Activated T-cell treated with anti-CD3 and anti-CD28 coated beads, Interleukin-2, amount 50 U/mL, for 24 hours (primary cell): ENCODE measurements at regions not wholly inside any gene's neighbourhood (a gene's known extent, or its start where the extent isn't known, plus 50 kb on each side); places are given as distances from the start of the nearest gene placed in this dataset.
A peak's percentile ranks its signal among the peaks of the same experiment; 100 is the strongest.

ENCODE experiments used
- DNase-seq: peaks from one replicate; pipeline ENCODE4 v3.0.0-alpha.2; 2020
- H3K27ac Mint-ChIP-seq: 2 replicates; pipeline ENCODE4 v1.8.0; 2020; ENCODE audit warnings: mild to moderate bottlenecking, mixed read lengths
- H3K27me3 Mint-ChIP-seq: 2 replicates; pipeline ENCODE4 v1.8.0; 2020; ENCODE audit warnings: mixed read lengths
- H3K36me3 Mint-ChIP-seq: 2 replicates; pipeline ENCODE4 v1.8.0; 2020; ENCODE audit warnings: low read depth, mixed read lengths
- H3K4me1 Mint-ChIP-seq: 2 replicates; pipeline ENCODE4 v1.8.0; 2020; ENCODE audit warnings: low read depth, mixed read lengths
- H3K4me3 Mint-ChIP-seq: 2 replicates; pipeline ENCODE4 v1.8.0; 2020; ENCODE audit warnings: mild to moderate bottlenecking, moderate library complexity, mixed read lengths
- H3K9me3 Mint-ChIP-seq: 2 replicates; pipeline ENCODE4 v1.8.0; 2020; ENCODE audit warnings: mixed read lengths

GRCh38 chr6:53744321-53744720 lies 50.5 kb upstream of the LRRC1 start:
- no peak for DNase-seq
- Mint-ChIP-seq H3K4me1 (peaks cover 15% of the 10 kb centered on the region), H3K27ac (no peak overlapping the region), H3K27me3 (no peaks in the 10 kb centered on the region), H3K4me3 (no peak overlapping the region), H3K36me3 (no peaks in the 10 kb centered on the region), H3K9me3 (no peaks in the 10 kb centered on the region)

- no peaks in the 10 kb centered on the region for H3K9me3 Mint-ChIP-seq
- H3K27me3 Mint-ChIP-seq = peaks cover 12% of the 10 kb centered on the region
- peaks cover 15% of the 10 kb centered on the region for H3K4me1 Mint-ChIP-seq
- H3K27ac Mint-ChIP-seq = peak overlapping the region; percentile 16
- peak overlapping the region; percentile 43 for H3K4me3 Mint-ChIP-seq
- peak; percentile 40 for DNase-seq
- no peaks in the 10 kb centered on the region for H3K36me3 Mint-ChIP-seq
Observed at GRCh38 chr6:53741034-53741823, 53.6 kb upstream of the LRRC1 start.

GRCh38 chr6:53737746-53738145 lies 57.1 kb upstream of the LRRC1 start:
- DNase-seq = no peak
- Mint-ChIP-seq H3K4me1 (peaks cover 34% of the 10 kb centered on the region), H3K27me3 (peaks cover 22% of the 10 kb centered on the region), H3K36me3 (no peaks in the 10 kb centered on the region), H3K27ac (no peak overlapping the region), H3K9me3 (no peaks in the 10 kb centered on the region), H3K4me3 (no peak overlapping the region)

- Mint-ChIP-seq H3K27ac (no peak overlapping the region), H3K27me3 (peaks cover 22% of the 10 kb centered on the region), H3K4me3 (no peak overlapping the region), H3K9me3 (no peaks in the 10 kb centered on the region), H3K4me1 (peaks cover 22% of the 10 kb centered on the region), H3K36me3 (no peaks in the 10 kb centered on the region)
- no peak for DNase-seq
Observed at GRCh38 chr6:53735896-53736295, 58.9 kb upstream of the LRRC1 start.

GRCh38 chr6:53734473-53735299 lies 60.1 kb upstream of the LRRC1 start:
- peaks cover 22% of the 10 kb centered on the region for H3K27me3 Mint-ChIP-seq
- H3K9me3 Mint-ChIP-seq = no peaks in the 10 kb centered on the region
- no peak for DNase-seq
- no peak overlapping the region for H3K27ac Mint-ChIP-seq
- H3K4me1 Mint-ChIP-seq = peaks cover 21% of the 10 kb centered on the region
- H3K4me3 Mint-ChIP-seq = no peak overlapping the region
- H3K36me3 Mint-ChIP-seq = no peaks in the 10 kb centered on the region

- no peak overlapping the region for H3K4me3 Mint-ChIP-seq
- peaks cover 28% of the 10 kb centered on the region for H3K4me1 Mint-ChIP-seq
- peaks cover 16% of the 10 kb centered on the region for H3K27me3 Mint-ChIP-seq
- H3K27ac Mint-ChIP-seq = no peak overlapping the region
- H3K9me3 Mint-ChIP-seq = no peaks in the 10 kb centered on the region
- no peaks in the 10 kb centered on the region for H3K36me3 Mint-ChIP-seq
- DNase-seq = no peak
Observed at GRCh38 chr6:53731866-53732636, 62.8 kb upstream of the LRRC1 start.

GRCh38 chr6:53730767-53731166 lies 64.0 kb upstream of the LRRC1 start:
- H3K4me1 Mint-ChIP-seq = peaks cover 24% of the 10 kb centered on the region

GRCh38 chr6:53728570-53729194 lies 63.1 kb upstream of the KLHL31 start:
- Mint-ChIP-seq H3K4me3 (no peak overlapping the region), H3K27me3 (peaks cover 20% of the 10 kb centered on the region), H3K4me1 (peaks cover 10% of the 10 kb centered on the region), H3K9me3 (no peaks in the 10 kb centered on the region), H3K36me3 (no peaks in the 10 kb centered on the region), H3K27ac (no peak overlapping the region)
- peak; percentile 60 for DNase-seq

More at GRCh38 chr6:53730767-53731166, 64.0 kb upstream of the LRRC1 start:
- Mint-ChIP-seq H3K9me3 (no peaks in the 10 kb centered on the region), H3K27ac (no peak overlapping the region), H3K36me3 (no peaks in the 10 kb centered on the region), H3K4me3 (no peak overlapping the region), H3K27me3 (peaks cover 14% of the 10 kb centered on the region)
- no peak for DNase-seq

- no peak overlapping the region for H3K27ac Mint-ChIP-seq
- peaks cover 20% of the 10 kb centered on the region for H3K27me3 Mint-ChIP-seq
Observed at GRCh38 chr6:53727748-53728147, 62.2 kb upstream of the KLHL31 start.

GRCh38 chr6:53725791-53726575 lies 60.4 kb upstream of the KLHL31 start:
- Mint-ChIP-seq H3K4me3 (no peak overlapping the region), H3K27ac (no peak overlapping the region), H3K9me3 (no peaks in the 10 kb centered on the region)

More at GRCh38 chr6:53727748-53728147, 62.2 kb upstream of the KLHL31 start:
- no peaks in the 10 kb centered on the region for H3K36me3 Mint-ChIP-seq
- no peak for DNase-seq
- peaks cover 10% of the 10 kb centered on the region for H3K4me1 Mint-ChIP-seq
- H3K9me3 Mint-ChIP-seq = no peaks in the 10 kb centered on the region
- no peak overlapping the region for H3K4me3 Mint-ChIP-seq

GRCh38 chr6:53724501-53724900 lies 58.9 kb upstream of the KLHL31 start:
- Mint-ChIP-seq H3K36me3 (no peaks in the 10 kb centered on the region), H3K9me3 (no peaks in the 10 kb centered on the region), H3K4me1 (peaks cover 9% of the 10 kb centered on the region), H3K27ac (no peak overlapping the region), H3K4me3 (no peak overlapping the region), H3K27me3 (peaks cover 20% of the 10 kb centered on the region)
- DNase-seq = no peak

More at GRCh38 chr6:53725791-53726575, 60.4 kb upstream of the KLHL31 start:
- peak; percentile 85 for DNase-seq
- H3K4me1 Mint-ChIP-seq = peaks cover 8% of the 10 kb centered on the region
- H3K36me3 Mint-ChIP-seq = no peaks in the 10 kb centered on the region
- peaks cover 20% of the 10 kb centered on the region for H3K27me3 Mint-ChIP-seq

- H3K9me3 Mint-ChIP-seq = no peaks in the 10 kb centered on the region
- no peak overlapping the region for H3K27ac Mint-ChIP-seq
- no peaks in the 10 kb centered on the region for H3K36me3 Mint-ChIP-seq
- H3K4me1 Mint-ChIP-seq = peaks cover 13% of the 10 kb centered on the region
- no peak for DNase-seq
- peaks cover 20% of the 10 kb centered on the region for H3K27me3 Mint-ChIP-seq
- no peak overlapping the region for H3K4me3 Mint-ChIP-seq
Observed at GRCh38 chr6:53723331-53723730, 57.8 kb upstream of the KLHL31 start.

- no peaks in the 10 kb centered on the region for H3K9me3 Mint-ChIP-seq
- no peak overlapping the region for H3K27ac Mint-ChIP-seq
- H3K4me1 Mint-ChIP-seq = peaks cover 10% of the 10 kb centered on the region
- H3K27me3 Mint-ChIP-seq = peaks cover 23% of the 10 kb centered on the region
- no peak for DNase-seq
- H3K36me3 Mint-ChIP-seq = no peaks in the 10 kb centered on the region
- H3K4me3 Mint-ChIP-seq = no peak overlapping the region
Observed at GRCh38 chr6:53721766-53722165, 56.2 kb upstream of the KLHL31 start.
